Lower leg skin (tissue), 4 donors: ENCODE measurements at regions not wholly inside any gene's neighbourhood (a gene's known extent, or its start where the extent isn't known, plus 50 kb on each side); places are given as distances from the start of the nearest gene placed in this dataset.
"Not testable (repeated sequence)": the region's sequence is repeated elsewhere in the genome, so short reads cannot be mapped to it uniquely, and the experiment has no call there.

ENCODE experiments used
- DNase-seq, 2 donors: peaks; one replicate each; pipeline ENCODE4 v3.0.0-alpha.2; 2019; ENCODE audit warnings: low spot score in 2 of 2
- H3K4me3 ChIP-seq: fragments of 200-600 bp; sonication (generic); 2 replicates; pipeline ENCODE4 v1.5.1; 2017; ENCODE audit warnings: mild to moderate bottlenecking, low read depth; ENCODE audit not compliant: poor library complexity, severe bottlenecking
- CTCF ChIP-seq, 3 donors: fragments of 450-650 bp; IDR thresholded peaks; one replicate each; pipeline ENCODE4 v1.5.1; 2016; ENCODE audit warnings: antibody characterized with exemption in 3 of 3, mild to moderate bottlenecking in 3 of 3, moderate library complexity in 2 of 3
- POLR2A ChIP-seq, 2 donors: fragments of 450-650 bp; IDR thresholded peaks; one replicate each; pipeline ENCODE4 v1.6.1; 2016 to 2017; ENCODE audit warnings: antibody characterized with exemption in 2 of 2, mild to moderate bottlenecking in 1 of 2, moderate library complexity in 1 of 2
- WGBS, 2 donors: methylation state at CpG; one replicate each; pipeline ENCODE4 v1.1.5; 2018; 5-methylcytosine and 5-hydroxymethylcytosine counted together
- intact Hi-C: fragments of 100-400 bp; cut with DNase I; formaldehyde crosslinking; loops from one replicate; pipeline ENCODE4 v1.15.0; 2023; ENCODE audit warnings: low total_unique reads

- TF ChIP-seq CTCF (IDR thresholded peaks at IDR 0.05) (no peak), POLR2A (IDR thresholded peaks at IDR 0.05) (no peak)
- WGBS, 2 donors: 58 to 63% methylated on average over 6 of the region's 6 CpGs
- intact Hi-C loops: no loop called here
- no peak overlapping the region for H3K4me3 ChIP-seq
- DNase-seq: peak in 1 of 2 donors; percentile 59
These were observed 151.5 kb downstream of the SOX1 start for GRCh38 chr13:112218416-112218815.

GRCh38 chr13:112219740-112220139 is 152.8 kb downstream of the SOX1 start:
- no peak overlapping the region for H3K4me3 ChIP-seq
- intact Hi-C loops: no loop called here
- DNase-seq: peak in 1 of 2 donors; percentile 64
- TF ChIP-seq CTCF (IDR thresholded peaks at IDR 0.05): no peak
- no peak for TF ChIP-seq POLR2A (IDR thresholded peaks at IDR 0.05)
- 67 to 79% methylated on average over 8 of the region's 8 CpGs for WGBS, 2 donors

GRCh38 chr13:112220296-112220875 is 153.4 kb downstream of the SOX1 start:
- WGBS, 2 donors: 68 to 76% methylated on average over 15 of the region's 15 CpGs
- DNase-seq: peak in 1 of 2 donors; percentile 65
- no peak overlapping the region for H3K4me3 ChIP-seq
- TF ChIP-seq POLR2A (IDR thresholded peaks at IDR 0.05) (no peak), CTCF (IDR thresholded peaks at IDR 0.05) (no peak)
- intact Hi-C loops: no loop called here

- intact Hi-C loops: no loop called here
- no peak overlapping the region for H3K4me3 ChIP-seq
- no peak for TF ChIP-seq POLR2A (IDR thresholded peaks at IDR 0.05)
- WGBS, 2 donors: 87 to 91% methylated on average over 15 of the region's 15 CpGs
- DNase-seq: peak in 1 of 2 donors; percentile 67
These were observed 154.0 kb downstream of the SOX1 start for GRCh38 chr13:112220925-112221324.

- peak in 1 of 2 donors; percentile 65 for DNase-seq
- intact Hi-C loops: no loop called here
- no peak overlapping the region for H3K4me3 ChIP-seq
- TF ChIP-seq POLR2A (IDR thresholded peaks at IDR 0.05) (no peak), CTCF (IDR thresholded peaks at IDR 0.05) (no peak)
- WGBS, 2 donors: 75 to 89% methylated on average over 14 of the region's 14 CpGs
These were observed 153.2 kb upstream of the SPACA7 start for GRCh38 chr13:112222971-112223370.

- 78 to 79% methylated on average over 9 of the region's 9 CpGs for whole genome bisulfite sequencing, 2 donors
- peak in 1 of 2 donors; percentile 7 for DNase-seq
- H3K4me3 ChIP-seq, intact Hi-C loops: not testable (repeated sequence)
These were observed 152.2 kb upstream of the SPACA7 start for GRCh38 chr13:112223929-112224328.

GRCh38 chr13:112225429-112226090 is 150.6 kb upstream of the SPACA7 start:
- no peak overlapping the region for H3K4me3 ChIP-seq
- TF ChIP-seq POLR2A (IDR thresholded peaks at IDR 0.05): no peak
- TF ChIP-seq CTCF (IDR thresholded peaks at IDR 0.05): no peak
- no peak for DNase-seq
- intact Hi-C loops: no loop called here
- WGBS, 2 donors: 68 to 78% methylated on average over 12 of the region's 12 CpGs
